Epithelial cell of esophagus (primary cell): ENCODE measurements at regions not wholly inside any gene's neighbourhood (a gene's known extent, or its start where the extent isn't known, plus 50 kb on each side); places are given as distances from the start of the nearest gene placed in this dataset.
A peak's percentile ranks its signal among the peaks of the same experiment; 100 is the strongest.
"Not testable (repeated sequence)": the region's sequence is repeated elsewhere in the genome, so short reads cannot be mapped to it uniquely, and the experiment has no call there.

Experiments
- DNase-seq: peaks from one replicate; pipeline ENCODE4 v3.0.0; 2010; ENCODE audit warnings: low read depth
- H3K4me3 ChIP-seq: 2 replicates; pipeline ENCODE4 v1.5.1; 2011; ENCODE audit warnings: mild to moderate bottlenecking, low read length, control low read depth
- TF ChIP-seq, protein P1 (sequence below): IDR thresholded peaks from 2 replicates; pipeline ENCODE4 v1.5.1; 2011; ENCODE audit warnings: low read depth, mild to moderate bottlenecking, low read length, control low read depth, inconsistent platforms; ENCODE audit not compliant: insufficient read depth; ENCODE audit errors: missing control alignments

DNA sequence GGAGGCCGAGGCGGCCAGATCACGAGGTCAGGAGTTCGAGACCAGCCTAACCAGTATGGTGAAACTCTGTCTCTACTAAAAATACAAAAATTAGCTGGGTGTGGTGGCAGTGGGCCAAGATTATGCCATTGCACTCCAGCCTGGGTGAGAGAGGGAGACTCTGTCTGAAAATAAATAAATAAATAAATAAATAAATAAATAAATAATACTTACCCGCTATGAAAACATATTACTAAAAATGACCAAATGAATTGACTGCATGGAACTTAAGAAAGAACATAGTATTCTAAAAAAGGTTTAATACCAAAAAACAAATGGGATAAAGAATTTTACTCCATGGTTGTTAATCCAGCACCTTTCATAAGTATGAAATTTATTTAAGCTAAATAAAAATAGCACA is 305.0 kb downstream of the GATA3 start:
- no peak overlapping the region for H3K4me3 ChIP-seq
- DNase-seq, result no peak
- TF ChIP-seq, protein P1, sequence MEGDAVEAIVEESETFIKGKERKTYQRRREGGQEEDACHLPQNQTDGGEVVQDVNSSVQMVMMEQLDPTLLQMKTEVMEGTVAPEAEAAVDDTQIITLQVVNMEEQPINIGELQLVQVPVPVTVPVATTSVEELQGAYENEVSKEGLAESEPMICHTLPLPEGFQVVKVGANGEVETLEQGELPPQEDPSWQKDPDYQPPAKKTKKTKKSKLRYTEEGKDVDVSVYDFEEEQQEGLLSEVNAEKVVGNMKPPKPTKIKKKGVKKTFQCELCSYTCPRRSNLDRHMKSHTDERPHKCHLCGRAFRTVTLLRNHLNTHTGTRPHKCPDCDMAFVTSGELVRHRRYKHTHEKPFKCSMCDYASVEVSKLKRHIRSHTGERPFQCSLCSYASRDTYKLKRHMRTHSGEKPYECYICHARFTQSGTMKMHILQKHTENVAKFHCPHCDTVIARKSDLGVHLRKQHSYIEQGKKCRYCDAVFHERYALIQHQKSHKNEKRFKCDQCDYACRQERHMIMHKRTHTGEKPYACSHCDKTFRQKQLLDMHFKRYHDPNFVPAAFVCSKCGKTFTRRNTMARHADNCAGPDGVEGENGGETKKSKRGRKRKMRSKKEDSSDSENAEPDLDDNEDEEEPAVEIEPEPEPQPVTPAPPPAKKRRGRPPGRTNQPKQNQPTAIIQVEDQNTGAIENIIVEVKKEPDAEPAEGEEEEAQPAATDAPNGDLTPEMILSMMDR, result no peak

DNA sequence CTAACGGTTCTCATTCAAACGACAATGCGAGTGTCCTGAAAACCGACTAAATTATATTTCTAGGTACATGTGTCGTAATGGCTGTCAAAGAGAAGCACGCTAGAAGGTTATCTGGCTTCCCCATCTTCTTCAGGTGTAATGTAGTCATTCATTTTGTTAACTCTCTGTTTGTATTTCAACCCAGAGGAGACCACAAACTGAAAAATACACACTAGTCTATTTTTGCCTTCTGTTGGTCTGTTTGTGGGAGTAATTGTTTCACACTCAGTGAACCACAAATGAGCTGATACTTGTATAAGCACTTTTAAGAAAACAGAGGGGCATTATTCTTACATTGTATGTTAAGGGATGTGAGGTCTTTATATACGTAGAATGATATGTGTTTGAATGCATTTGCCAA is 305.9 kb downstream of the GATA3 start:
- DNase-seq, result no peak
- TF ChIP-seq, protein P1, result no peak
- H3K4me3 ChIP-seq, result no peak overlapping the region

DNA sequence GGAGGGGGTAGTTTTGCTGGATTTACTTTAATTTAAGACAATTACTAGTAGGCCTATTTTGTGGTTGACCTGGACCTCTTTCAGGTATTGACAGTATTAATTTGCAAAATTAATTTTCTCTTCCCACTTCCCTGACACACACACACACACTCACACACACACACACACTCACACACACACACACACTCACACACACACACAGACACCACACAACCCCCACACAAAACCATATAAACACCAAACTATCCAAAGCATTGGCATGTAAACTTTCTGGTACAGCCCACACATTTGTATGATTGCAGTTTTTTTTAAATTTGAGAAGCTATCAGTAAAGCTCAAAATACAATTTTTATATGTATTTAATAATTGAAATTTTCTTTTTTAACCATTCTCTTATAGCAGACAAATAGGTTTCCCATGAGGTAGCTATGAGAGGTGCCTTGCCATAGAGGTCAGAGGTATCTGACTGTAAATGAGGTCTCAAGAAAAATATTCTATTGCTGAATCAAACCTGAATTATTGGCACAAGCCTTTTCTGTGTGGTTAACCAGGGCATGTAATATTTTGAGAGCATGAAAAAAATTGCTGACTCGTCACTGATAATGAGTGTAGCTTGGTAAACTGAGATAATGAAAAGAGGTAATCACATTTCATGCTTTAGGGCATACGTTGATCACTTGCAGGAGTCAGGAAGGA is 306.5 kb downstream of the GATA3 start:
- no peak for DNase-seq
- H3K4me3 ChIP-seq, result no peak overlapping the region
- TF ChIP-seq, protein P1, result no peak

DNA sequence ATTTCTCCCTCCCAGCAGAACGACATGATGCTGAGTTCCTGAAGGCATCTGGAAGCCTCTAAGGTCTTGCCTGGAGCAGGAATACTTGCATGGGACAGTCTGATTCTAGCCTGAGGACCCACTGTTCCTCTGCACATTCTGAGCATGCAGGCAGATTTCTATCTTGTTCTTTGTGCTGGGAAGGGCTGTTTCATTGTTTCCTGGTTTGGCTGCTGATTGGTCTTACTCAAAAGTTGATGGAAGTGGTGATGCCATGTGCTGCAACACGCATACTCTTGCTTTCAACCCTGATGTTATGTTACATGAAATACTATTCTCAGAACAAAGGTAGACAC is 307.0 kb downstream of the GATA3 start:
- TF ChIP-seq, protein P1, result no peak
- peak; percentile 14 for DNase-seq
- no peak overlapping the region for H3K4me3 ChIP-seq

DNA sequence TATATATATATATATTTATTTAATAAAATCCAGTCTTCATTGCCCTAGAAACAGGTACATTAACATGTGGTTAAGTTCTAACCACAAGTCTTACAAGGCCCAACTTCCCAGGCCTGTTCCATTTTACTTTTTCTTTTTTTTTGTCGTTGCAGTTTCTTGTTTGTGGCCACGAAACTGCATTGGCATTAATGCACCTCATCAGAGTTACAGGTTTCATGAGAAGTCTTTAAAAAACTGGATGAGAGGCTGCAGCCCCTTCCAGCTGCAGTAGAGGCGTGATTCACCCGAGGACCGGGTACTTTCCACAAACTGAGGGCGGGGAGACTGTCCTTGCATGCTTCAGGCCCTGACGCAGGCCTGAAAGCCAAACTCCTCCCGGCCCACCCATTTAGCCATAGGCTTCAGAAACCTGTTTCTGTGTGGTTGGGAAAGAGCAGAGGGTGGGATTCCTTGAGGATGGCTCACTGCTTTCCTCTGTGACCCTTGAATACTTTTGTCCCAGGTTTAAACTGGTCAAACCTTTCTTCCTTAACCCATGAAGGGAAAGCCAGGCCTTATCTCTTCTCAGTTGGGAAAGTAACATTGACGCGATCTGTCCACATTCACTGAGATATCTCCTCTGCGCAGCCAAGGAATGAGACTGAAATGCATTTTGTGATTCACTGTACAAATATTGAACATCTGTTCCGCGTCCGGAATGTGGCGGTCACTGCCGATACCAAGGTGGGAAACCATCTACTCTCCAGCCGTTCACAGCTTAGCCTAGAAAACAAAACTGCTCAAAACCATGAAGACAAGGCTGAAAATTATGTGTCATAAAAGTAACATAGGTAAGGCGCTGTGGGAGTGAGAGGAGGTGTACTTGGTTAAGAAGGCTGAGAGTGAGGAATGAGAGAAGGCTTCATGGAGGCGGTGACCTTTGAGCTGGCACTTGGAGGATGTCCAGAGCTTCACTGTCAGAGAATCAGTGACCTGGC is 311.7 kb downstream of the GATA3 start:
- DNase-seq, result peak; percentile 97
- TF ChIP-seq, protein P1, result no peak
- H3K4me3 ChIP-seq, result no peak overlapping the region

DNA sequence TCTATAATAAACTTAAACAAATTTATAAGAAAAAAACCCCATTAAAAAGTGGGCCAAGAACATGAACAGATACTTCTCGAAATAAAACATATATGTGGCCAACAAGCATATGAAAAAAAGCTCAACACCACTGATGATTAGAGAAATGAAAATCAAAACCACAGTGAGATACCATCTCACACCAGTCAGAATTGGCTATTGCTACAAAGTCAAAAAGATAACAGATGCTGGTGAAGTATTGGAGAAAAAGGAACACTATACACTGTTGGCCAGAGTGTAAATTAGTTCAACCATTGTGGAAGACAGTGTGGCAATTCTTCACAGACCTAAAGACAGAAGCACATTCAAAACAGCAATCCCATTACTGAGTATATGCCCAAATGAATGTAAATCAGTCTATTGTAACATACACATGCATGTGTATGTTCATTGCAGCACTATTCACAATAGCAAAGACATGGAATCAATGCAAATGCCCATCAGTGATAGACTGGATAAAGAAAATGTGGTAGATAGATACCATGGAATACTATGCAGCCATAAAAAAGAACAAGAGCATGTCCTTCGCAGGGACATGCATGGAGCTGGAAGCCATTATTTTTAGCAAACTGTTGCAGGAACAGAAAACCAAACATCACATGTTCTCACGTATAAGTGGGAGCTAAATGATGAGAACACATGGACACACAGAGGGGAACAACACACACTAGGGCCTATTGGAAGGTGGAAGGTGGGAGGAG is 313.4 kb downstream of the GATA3 start:
- DNase-seq, H3K4me3 ChIP-seq: not testable (repeated sequence)

DNA sequence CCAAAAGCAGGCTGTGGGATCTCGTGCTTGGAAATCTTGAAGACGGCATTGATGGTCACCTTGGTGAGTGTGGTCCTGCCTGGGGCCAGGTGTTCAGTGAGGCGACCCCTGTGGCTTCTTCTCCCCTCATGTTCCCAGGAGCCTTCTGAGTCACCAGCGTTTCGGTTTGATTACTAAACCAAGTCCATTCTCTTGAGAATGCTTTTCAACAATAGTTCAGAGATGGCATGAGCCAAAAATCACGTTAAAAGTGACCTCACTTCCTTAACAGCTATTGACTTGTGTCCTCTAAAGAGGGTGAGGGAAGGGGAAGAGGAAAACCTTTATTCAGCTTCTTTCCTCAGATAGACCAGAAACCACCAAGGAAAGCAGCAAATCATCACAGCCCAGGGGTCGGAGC is 315.2 kb downstream of the GATA3 start:
- TF ChIP-seq, protein P1, result no peak
- peak; percentile 59 for DNase-seq
- H3K4me3 ChIP-seq, result no peak overlapping the region
